ENCODE measurements at regions not wholly inside any gene's neighbourhood (a gene's known extent, or its start where the extent isn't known, plus 50 kb on each side); places are given as distances from the start of the nearest gene placed in this dataset.
"Not testable (repeated sequence)": the region's sequence is repeated elsewhere in the genome, so short reads cannot be mapped to it uniquely, and the experiment has no call there.

DNA sequence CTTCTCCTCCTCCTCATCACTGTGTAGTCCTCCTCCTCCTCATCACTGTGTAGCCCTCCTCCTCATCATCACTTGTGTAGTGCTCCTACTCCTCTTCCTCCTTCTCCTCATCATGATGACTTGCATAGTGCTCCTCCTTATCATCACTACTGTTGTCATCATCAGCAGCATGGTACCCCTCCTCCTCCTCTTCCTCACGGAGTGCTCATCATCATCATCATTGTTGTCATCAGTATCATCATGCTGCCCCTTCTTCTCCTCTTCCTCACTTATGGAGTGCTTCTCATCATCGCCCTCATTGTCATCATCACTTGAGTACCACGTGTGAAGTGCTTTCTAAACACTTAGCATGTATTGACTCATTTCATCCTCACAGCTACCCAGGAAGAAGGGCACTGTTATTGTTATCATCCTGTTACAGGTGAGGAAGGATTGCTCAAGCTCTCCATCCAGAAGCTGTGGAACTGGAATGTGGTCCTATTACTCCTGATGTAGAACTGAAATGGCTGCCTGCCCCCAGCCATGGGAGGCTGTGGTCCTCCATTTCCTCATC is 122.8 kb upstream of the SHH start:
- BruUV-seq (replicated peaks), result no TSS peak

DNA sequence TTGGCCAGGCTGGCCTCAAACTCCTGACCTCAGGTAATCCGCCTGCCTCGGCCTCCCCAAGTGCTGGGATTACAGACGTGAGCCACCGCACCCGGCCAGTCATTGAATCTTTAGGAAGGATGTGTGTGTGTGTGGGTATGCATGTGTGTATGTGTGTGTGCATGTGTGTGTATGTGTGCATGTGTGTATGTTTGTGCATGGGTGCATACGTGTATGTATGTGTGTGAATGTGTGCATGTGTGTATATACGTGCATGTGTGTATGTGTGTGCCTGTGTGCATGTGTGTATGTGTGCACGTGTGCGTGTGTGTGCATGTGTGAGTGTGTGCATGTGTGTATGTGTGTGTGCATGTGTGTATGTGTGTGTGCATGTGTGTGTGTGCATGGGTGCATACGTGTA is 120.1 kb upstream of the SHH start:
- BruUV-seq (replicated peaks); H3K9me3 Mint-ChIP-seq (ENCODE audit: low read depth, unreplicated experiment); H3K4me3 Mint-ChIP-seq (ENCODE audit: low read depth, unreplicated experiment); DNase-seq; intact Hi-C loops (cut with micrococcal nuclease; ENCODE audit: unreplicated experiment); H3K4me1 Mint-ChIP-seq (ENCODE audit: low read depth, unreplicated experiment); H3K27ac Mint-ChIP-seq (ENCODE audit: unreplicated experiment); H3K36me3 Mint-ChIP-seq (ENCODE audit: insufficient read depth, unreplicated experiment); CTCF ChIA-PET: not testable (repeated sequence)
- peaks cover 14% of the 10 kb centered on the region for H3K27me3 Mint-ChIP-seq (ENCODE audit: unreplicated experiment)

More for the DNA sequence above, 122.8 kb upstream of the SHH start:
- no peak for DNase-seq
- H3K4me3 Mint-ChIP-seq (ENCODE audit: low read depth, unreplicated experiment), result no peak overlapping the region
- CTCF ChIA-PET, result no interaction called here
- H3K27ac Mint-ChIP-seq (ENCODE audit: unreplicated experiment), result no peak overlapping the region
- TF ChIP-seq, protein P1, sequence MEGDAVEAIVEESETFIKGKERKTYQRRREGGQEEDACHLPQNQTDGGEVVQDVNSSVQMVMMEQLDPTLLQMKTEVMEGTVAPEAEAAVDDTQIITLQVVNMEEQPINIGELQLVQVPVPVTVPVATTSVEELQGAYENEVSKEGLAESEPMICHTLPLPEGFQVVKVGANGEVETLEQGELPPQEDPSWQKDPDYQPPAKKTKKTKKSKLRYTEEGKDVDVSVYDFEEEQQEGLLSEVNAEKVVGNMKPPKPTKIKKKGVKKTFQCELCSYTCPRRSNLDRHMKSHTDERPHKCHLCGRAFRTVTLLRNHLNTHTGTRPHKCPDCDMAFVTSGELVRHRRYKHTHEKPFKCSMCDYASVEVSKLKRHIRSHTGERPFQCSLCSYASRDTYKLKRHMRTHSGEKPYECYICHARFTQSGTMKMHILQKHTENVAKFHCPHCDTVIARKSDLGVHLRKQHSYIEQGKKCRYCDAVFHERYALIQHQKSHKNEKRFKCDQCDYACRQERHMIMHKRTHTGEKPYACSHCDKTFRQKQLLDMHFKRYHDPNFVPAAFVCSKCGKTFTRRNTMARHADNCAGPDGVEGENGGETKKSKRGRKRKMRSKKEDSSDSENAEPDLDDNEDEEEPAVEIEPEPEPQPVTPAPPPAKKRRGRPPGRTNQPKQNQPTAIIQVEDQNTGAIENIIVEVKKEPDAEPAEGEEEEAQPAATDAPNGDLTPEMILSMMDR (IDR thresholded peaks at IDR 0.05; ENCODE audit: unreplicated experiment), result no peak
- peaks cover 14% of the 10 kb centered on the region for H3K27me3 Mint-ChIP-seq (ENCODE audit: unreplicated experiment)
- H3K4me1 Mint-ChIP-seq (ENCODE audit: low read depth, unreplicated experiment), result peaks cover 6% of the 10 kb centered on the region
- H3K9me3 Mint-ChIP-seq (ENCODE audit: low read depth, unreplicated experiment), result peaks cover 5% of the 10 kb centered on the region
- peaks cover 4% of the 10 kb centered on the region for H3K36me3 Mint-ChIP-seq (ENCODE audit: insufficient read depth, unreplicated experiment)
- intact Hi-C loops (cut with micrococcal nuclease; ENCODE audit: unreplicated experiment), result no loop called here

DNA sequence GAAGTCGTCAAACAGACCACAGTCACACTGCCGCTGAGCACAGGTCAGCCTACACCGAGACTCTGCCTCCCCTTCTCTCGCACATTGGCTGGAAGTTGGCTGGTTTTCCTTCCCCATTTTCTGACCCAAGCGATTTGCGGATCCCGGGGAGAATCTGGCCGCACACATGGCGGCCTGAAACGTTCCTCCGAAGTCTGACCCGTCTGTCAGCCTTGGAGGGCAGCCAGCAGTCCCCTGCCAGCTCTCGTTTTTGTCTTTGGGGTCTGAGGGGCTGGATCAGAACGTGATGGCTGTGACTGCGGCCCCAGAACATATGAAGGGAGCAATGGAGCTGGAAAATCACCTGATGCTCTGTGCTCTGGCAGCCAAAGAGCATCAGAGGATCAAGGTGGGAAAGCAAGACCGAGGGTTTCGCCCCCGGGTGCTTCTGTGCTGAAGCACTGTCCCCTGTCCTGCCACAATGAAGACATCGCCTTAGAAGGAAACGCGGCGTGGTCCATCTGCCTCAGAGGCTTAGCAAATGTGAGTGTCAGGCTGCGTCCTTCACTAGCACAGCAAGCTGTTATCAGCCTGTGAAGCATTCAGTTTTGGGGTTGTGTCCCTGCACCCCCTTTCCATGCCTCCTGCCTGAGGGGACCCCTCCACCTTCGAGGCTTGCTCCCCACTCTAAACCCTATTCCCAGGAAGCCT is 119.3 kb upstream of the SHH start:
- TF ChIP-seq, protein P1 (IDR thresholded peaks at IDR 0.05; ENCODE audit: unreplicated experiment), result no peak
- H3K27me3 Mint-ChIP-seq (ENCODE audit: unreplicated experiment), result peaks cover 14% of the 10 kb centered on the region
- peaks cover 4% of the 10 kb centered on the region for H3K36me3 Mint-ChIP-seq (ENCODE audit: insufficient read depth, unreplicated experiment)
- no TSS peak for BruUV-seq (replicated peaks)
- intact Hi-C loops (cut with micrococcal nuclease; ENCODE audit: unreplicated experiment), result no loop called here
- no peak for DNase-seq
- CTCF ChIA-PET, result no interaction called here
- peaks cover 2% of the 10 kb centered on the region for H3K9me3 Mint-ChIP-seq (ENCODE audit: low read depth, unreplicated experiment)
- peaks cover 12% of the 10 kb centered on the region for H3K4me1 Mint-ChIP-seq (ENCODE audit: low read depth, unreplicated experiment)
- no peak overlapping the region for H3K4me3 Mint-ChIP-seq (ENCODE audit: low read depth, unreplicated experiment)
- no peak overlapping the region for H3K27ac Mint-ChIP-seq (ENCODE audit: unreplicated experiment)

DNA sequence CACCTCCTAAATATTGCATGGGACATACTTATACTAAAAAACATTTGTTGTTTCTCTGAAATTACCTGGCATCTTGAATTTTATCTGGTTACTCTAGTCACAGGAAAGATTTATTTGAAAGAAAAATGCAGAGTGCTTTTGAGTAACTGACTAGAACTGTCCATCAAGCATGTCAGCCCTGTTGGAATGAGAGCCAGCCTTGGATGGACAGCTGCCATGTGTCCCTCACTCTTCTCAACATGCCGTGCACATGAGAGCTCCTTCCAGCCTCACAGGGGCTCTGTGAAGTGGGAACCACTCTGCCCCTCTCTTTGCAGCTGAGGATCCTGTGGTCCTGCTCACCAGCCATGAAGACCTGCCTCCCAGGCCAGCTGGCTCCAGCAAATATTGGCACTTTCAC is 118.3 kb upstream of the SHH start:
- CTCF ChIA-PET, result no interaction called here
- no peak for DNase-seq
- no peaks in the 10 kb centered on the region for H3K36me3 Mint-ChIP-seq (ENCODE audit: insufficient read depth, unreplicated experiment)
- intact Hi-C loops (cut with micrococcal nuclease; ENCODE audit: unreplicated experiment), result no loop called here
- TF ChIP-seq, protein P1 (IDR thresholded peaks at IDR 0.05; ENCODE audit: unreplicated experiment), result no peak
- peaks cover 13% of the 10 kb centered on the region for H3K27me3 Mint-ChIP-seq (ENCODE audit: unreplicated experiment)
- no TSS peak for BruUV-seq (replicated peaks)
- peaks cover 3% of the 10 kb centered on the region for H3K9me3 Mint-ChIP-seq (ENCODE audit: low read depth, unreplicated experiment)
- H3K4me3 Mint-ChIP-seq (ENCODE audit: low read depth, unreplicated experiment), result no peak overlapping the region
- H3K27ac Mint-ChIP-seq (ENCODE audit: unreplicated experiment), result no peak overlapping the region
- peaks cover 22% of the 10 kb centered on the region for H3K4me1 Mint-ChIP-seq (ENCODE audit: low read depth, unreplicated experiment)

DNA sequence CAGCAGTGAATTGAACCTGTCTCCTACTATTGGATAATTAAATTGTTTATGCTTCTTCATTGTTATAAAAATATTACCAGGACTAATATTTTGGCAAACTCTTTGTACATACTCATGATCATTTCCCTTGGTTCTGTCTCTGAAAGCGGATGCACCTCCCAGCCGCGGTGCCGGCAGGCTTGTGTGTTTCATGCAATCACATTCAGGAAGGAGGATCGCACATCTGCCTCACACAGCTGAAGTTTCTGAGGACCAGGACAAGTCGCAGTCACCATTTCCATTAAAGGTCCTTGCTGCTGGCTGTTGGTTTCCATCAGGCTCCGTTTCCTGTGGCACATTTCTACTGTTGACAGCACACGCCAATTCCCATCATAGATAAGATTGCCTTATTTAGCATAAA is 117.8 kb upstream of the SHH start:
- intact Hi-C loops (cut with micrococcal nuclease; ENCODE audit: unreplicated experiment), result no loop called here
- BruUV-seq (replicated peaks), result no TSS peak
- Mint-ChIP-seq H3K4me3 (ENCODE audit: low read depth, unreplicated experiment) (no peak overlapping the region), H3K27ac (ENCODE audit: unreplicated experiment) (no peak overlapping the region), H3K36me3 (ENCODE audit: insufficient read depth, unreplicated experiment) (no peaks in the 10 kb centered on the region), H3K9me3 (ENCODE audit: low read depth, unreplicated experiment) (peaks cover 3% of the 10 kb centered on the region), H3K27me3 (ENCODE audit: unreplicated experiment) (peaks cover 8% of the 10 kb centered on the region), H3K4me1 (ENCODE audit: low read depth, unreplicated experiment) (peaks cover 26% of the 10 kb centered on the region)
- no peak for DNase-seq
- CTCF ChIA-PET, result no interaction called here
- TF ChIP-seq, protein P1 (IDR thresholded peaks at IDR 0.05; ENCODE audit: unreplicated experiment), result no peak
